HG03575 (cell line): ENCODE measurements at regions not wholly inside any gene's neighbourhood (a gene's known extent, or its start where the extent isn't known, plus 50 kb on each side); places are given as distances from the start of the nearest gene placed in this dataset.

Source experiments
- ATAC-seq: cut with Tn5 transposase; IDR thresholded peaks from one replicate; pipeline ENCODE4 v1.9.1; 2021; ENCODE audit not compliant: unreplicated experiment, insufficient number of reproducible peaks, low FRiP score; ENCODE audit errors: extremely low read depth

- no peak for ATAC-seq
Measured at GRCh38 chr10:75347186-75347585, 54.4 kb downstream of the ZNF503 start.

DNA sequence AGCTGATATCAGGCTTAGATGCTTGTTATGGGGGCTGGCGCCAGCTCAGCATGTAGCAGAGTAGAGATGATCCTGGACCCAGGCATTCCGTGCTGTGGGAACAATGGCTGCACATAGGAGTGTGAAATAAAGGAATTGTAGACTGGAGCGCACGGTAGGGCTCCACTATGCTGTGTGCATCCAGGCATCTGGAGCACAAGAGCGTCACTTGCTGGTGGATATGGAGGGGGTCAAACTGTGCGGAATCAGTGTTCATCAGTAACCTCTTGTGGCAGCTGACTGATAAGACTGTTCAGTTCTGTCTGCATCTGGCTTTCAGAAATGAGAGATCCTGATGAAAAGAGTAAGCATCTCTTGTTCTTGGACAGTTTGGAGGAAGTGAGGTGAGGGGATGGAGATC lies 55.8 kb downstream of the ZNF503 start:
- no peak for ATAC-seq

GRCh38 chr10:75344170-75344569 lies 57.4 kb downstream of the ZNF503 start:
- no peak for ATAC-seq

- no peak for ATAC-seq
Measured at GRCh38 chr10:75342397-75342796, 59.2 kb downstream of the ZNF503 start.

- peak; percentile 84 for ATAC-seq
Measured at GRCh38 chr10:75335983-75336382, 65.6 kb downstream of the ZNF503 start.

DNA sequence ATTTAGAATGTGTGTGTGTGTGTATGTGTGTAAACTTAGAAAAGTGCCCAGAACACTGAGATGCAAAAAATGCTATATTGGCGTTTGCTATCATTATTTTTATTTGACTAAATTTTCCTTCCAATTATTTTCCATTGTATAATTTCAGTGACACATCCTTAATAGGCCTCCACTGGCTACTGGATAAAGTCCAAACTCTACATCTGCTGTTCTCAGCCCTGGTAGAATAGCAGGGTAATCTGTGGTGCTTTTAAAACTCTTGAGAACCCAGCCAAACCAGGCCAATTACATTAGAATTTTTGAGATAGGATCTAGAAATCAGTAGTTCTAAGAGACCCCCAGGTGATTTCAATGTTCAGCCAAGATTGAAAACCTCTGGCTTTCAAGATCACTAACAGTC lies 66.4 kb downstream of the ZNF503 start:
- ATAC-seq = no peak

- no peak for ATAC-seq
Measured at GRCh38 chr10:75334720-75335119, 66.8 kb downstream of the ZNF503 start.

- ATAC-seq = no peak
Measured at GRCh38 chr10:75332081-75332480, 69.5 kb downstream of the ZNF503 start.

DNA sequence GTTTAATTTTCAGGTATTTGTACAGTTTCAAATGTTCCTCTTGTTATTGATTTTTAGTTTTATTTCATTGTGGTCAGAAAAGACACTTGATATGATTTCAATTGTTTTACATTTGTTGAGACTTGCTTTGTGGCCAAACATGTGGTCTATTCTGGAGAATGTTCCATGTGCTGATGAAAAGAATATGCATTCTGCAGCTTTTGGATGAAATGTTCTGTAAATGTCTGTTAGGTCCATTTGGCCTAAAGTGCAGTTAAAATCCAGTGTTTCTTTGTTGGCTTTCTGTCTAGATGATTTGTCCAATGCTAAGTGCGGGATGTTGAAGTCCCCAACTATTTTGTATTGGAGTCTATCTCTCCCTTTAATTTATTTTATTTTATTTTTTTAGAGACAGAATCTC lies 70.5 kb downstream of the ZNF503 start:
- no peak for ATAC-seq

- ATAC-seq = no peak
Measured at GRCh38 chr10:75329190-75329745, 72.3 kb downstream of the ZNF503 start.

- no peak for ATAC-seq
Measured at GRCh38 chr10:75326306-75326705, 75.3 kb downstream of the ZNF503 start.

DNA sequence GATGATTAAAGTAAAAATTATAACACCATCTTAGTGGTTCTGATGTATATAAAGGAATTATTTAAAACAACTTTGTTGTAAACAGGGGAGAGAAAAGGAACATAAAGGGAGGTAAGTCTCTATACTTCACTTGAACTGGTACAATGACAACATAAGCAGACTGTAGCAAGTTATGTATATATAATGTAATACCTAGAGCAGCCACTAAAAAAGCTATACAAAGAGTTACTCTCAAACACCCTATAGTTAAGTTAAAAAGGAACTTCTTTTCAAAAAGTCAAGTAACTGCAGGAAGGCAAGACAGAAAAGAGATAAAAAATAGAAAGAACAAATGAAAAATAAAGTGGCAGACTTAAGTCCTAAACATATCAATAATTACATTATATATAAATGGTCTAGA lies 82.3 kb downstream of the ZNF503 start:
- ATAC-seq = no peak

- no peak for ATAC-seq
Measured at GRCh38 chr10:75314570-75314969, 78.8 kb upstream of the COMTD1 start.

DNA sequence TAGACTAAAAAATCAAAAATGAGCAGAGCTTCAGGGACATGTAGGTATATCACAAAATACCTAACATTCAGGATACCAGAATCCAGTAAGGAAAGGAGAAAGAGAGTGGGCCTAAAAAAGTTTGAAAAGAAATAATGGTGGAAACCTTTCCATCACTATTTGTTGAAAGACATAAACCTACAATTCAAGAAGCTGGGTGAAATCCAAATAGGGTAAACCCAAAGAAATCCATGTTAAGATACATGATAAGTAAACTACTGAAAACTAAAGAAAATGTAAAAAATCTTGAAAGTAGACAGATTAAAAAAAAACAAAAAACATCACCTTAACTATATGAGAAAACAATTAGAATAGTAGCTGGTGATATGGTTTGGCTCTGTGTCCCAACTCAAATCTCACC lies 76.7 kb upstream of the COMTD1 start:
- no peak for ATAC-seq

DNA sequence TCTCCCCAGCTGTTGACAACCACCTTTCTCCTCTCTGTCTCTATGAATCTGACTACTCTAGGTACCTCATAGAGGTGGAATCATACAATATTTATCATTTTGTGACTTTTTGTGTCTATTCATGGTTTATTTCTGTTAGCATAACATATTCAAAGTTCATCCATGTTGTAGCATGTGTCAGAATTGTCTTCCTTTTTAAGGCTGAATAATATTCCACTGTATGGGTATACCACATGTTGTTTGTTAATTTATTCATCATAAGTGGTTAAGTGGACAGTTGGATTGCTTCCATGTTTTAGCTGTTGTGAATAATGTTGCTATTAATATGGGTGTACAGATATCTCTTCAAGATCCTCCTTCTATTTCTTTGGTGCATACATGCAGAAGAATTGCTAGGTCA lies 69.9 kb upstream of the COMTD1 start:
- no peak for ATAC-seq

GRCh38 chr10:75304741-75305390 lies 69.1 kb upstream of the COMTD1 start:
- no peak for ATAC-seq

DNA sequence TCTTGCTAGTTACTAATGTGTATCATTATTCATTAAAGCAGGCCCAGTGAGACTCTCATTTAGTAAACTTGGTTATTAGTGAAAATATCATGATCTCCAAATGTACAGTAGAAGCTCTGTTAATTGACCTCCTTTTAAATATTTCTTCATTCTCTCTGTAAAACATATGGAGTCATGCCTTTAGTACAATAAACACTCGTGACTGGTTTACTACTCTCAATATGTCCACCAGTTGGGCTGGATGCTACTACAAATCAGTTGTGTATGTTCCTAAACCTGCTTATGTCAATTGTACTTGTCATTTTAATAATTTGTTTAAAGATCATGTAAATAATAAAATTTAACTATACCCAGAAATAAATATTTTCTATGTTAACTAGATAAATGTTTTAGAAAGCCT lies 68.6 kb upstream of the COMTD1 start:
- ATAC-seq = no peak

DNA sequence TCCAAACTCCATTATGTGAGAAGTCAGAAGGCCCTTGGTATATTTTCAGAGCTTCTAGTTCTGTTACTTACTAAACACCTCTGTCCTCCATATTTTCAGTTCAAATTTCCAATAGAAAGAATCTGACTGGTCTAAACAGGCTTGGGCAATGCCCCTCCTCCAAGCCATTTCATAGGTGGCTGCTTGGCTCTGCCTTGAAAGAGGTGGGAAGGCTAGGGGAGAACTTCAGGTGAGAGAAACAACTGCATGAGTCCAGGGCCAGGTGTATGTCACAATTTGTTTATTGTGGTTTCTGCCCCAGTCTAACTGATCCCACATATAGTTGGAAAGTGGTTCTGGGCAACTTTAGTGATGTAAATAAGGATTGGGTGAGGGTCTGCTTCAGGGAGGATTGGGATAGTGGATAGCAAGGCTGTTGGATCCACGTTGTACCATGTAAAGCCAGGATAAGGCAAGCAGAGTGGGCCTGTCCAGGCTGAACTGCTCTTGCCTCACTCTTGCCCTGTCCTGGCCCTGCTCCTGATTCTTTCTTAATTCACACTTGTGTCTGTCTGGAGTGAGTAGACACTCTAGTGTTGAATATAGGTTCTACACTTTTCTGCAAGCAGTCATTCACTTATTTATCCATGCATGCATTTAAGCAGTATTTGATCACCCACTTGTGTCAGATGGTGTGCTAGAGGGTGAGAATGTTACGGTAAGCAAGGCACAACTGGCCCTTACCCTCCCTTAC lies 67.5 kb upstream of the COMTD1 start:
- no peak for ATAC-seq

DNA sequence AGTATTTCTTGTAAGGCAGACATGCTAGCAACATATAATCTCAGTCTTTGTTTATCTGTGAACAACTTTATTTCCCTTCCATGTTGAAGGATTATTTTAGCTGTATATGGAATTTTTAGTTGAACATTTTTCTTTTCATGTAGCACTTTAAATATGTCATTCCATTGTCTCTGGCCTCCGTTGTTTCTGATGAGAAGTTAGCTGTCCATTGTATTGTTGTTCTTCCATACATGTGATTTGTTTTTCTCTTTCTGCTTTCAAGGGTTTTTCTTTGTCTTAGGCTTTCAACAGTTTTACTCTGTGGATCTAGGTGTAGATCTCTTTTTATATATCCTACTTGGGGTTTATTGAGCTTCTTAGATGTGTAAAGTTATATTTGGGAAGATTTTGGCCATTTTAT lies 66.3 kb upstream of the COMTD1 start:
- ATAC-seq = no peak

GRCh38 chr10:75297021-75297599 lies 61.4 kb upstream of the COMTD1 start:
- ATAC-seq = no peak
